ENCODE measurements at regions not wholly inside any gene's neighbourhood (a gene's known extent, or its start where the extent isn't known, plus 50 kb on each side); places are given as distances from the start of the nearest gene placed in this dataset.

- Histone ChIP-seq H3K27me3 (ENCODE audit: low read length) (no peaks in the 10 kb centered on the region), H3K27ac (ENCODE audit: low read length) (peak overlapping the region; percentile 31), H3F3A (ENCODE audit: low read length, unreplicated experiment) (no peaks in the 10 kb centered on the region), H3K4me1 (ENCODE audit: insufficient read depth, low read length) (peaks cover 15% of the 10 kb centered on the region), H3K4me2 (ENCODE audit: low read length) (peak overlapping the region; percentile 33), H3K4me3 (ENCODE audit: low read length) (no peak overlapping the region), H3K9me3 (ENCODE audit: low read length) (no peaks in the 10 kb centered on the region), H3K9me2 (replicated peaks; ENCODE audit: low read length) (no peaks in the 10 kb centered on the region), H3K79me2 (ENCODE audit: low read length) (no peaks in the 10 kb centered on the region), H2AFZ (ENCODE audit: low read length) (no peak overlapping the region), H3K36me3 (ENCODE audit: low read depth, low read length) (no peaks in the 10 kb centered on the region), H3K9ac (ENCODE audit: low read length) (no peak overlapping the region), H4K20me1 (ENCODE audit: low read length) (no peaks in the 10 kb centered on the region)
- POLR2A ChIA-PET (ENCODE audit: unreplicated experiment): interaction anchor here (0.6 to 0.7 kb wide), 4 partner anchors 60 to 130 kb away, joined by 3 to 4 read pairs (median 3); no protein-coding TSS in a partner anchor
- CTCF ChIA-PET: interaction anchor here (0.6 kb wide), 1 partner anchor 199 kb away, joined by 3 read pairs; no protein-coding TSS in a partner anchor
- BruUV-seq (replicated peaks): no TSS peak
- peak; percentile 81 for DNase-seq
- peak; percentile 92 for ATAC-seq
- intact Hi-C loops (cut with micrococcal nuclease): loop anchor here (5.0 kb wide), 1 partner anchor 83 kb away; the partner anchor contains the start of gene ERCC6L2
- no peak for TF ChIP-seq EZH2phosphoT487 (IDR thresholded peaks at IDR 0.05; ENCODE audit: borderline replicate concordance, low read length)
- TF ChIP-seq EZH2 (IDR thresholded peaks at IDR 0.05; ENCODE audit: low read length, unreplicated experiment): no peak
- no peak for TF ChIP-seq CTCF (conservative IDR thresholded peaks at IDR 0.05; ENCODE audit: low read depth, low read length)
Measured at GRCh38 chr9:95793924-95794828, 81.3 kb upstream of the ERCC6L2 start.

- BruUV-seq (replicated peaks): no TSS peak
- no peak for DNase-seq
- intact Hi-C loops (cut with micrococcal nuclease): loop anchor here (5.0 kb wide), 1 partner anchor 86 kb away; the partner anchor contains the start of gene ERCC6L2
- H3F3A ChIP-seq (ENCODE audit: low read length, unreplicated experiment): no peaks in the 10 kb centered on the region
- H3K9ac ChIP-seq (ENCODE audit: low read length): no peak overlapping the region
- no peaks in the 10 kb centered on the region for H3K9me2 ChIP-seq (replicated peaks; ENCODE audit: low read length)
- H3K4me3 ChIP-seq (ENCODE audit: low read length): no peak overlapping the region
- H3K36me3 ChIP-seq (ENCODE audit: low read depth, low read length): no peaks in the 10 kb centered on the region
- ChIA-PET CTCF (no interaction called here), POLR2A (ENCODE audit: unreplicated experiment) (no interaction called here)
- H4K20me1 ChIP-seq (ENCODE audit: low read length): no peaks in the 10 kb centered on the region
- TF ChIP-seq EZH2phosphoT487 (IDR thresholded peaks at IDR 0.05; ENCODE audit: borderline replicate concordance, low read length) (no peak), CTCF (conservative IDR thresholded peaks at IDR 0.05; ENCODE audit: low read depth, low read length) (no peak)
- H3K9me3 ChIP-seq (ENCODE audit: low read length): no peaks in the 10 kb centered on the region
- H3K4me1 ChIP-seq (ENCODE audit: insufficient read depth, low read length): peaks cover 15% of the 10 kb centered on the region
- no peaks in the 10 kb centered on the region for H3K27me3 ChIP-seq (ENCODE audit: low read length)
- H2AFZ ChIP-seq (ENCODE audit: low read length): no peak overlapping the region
- no peak overlapping the region for H3K4me2 ChIP-seq (ENCODE audit: low read length)
- no peaks in the 10 kb centered on the region for H3K79me2 ChIP-seq (ENCODE audit: low read length)
- no peak for ATAC-seq
- no peak overlapping the region for H3K27ac ChIP-seq (ENCODE audit: low read length)
Measured at GRCh38 chr9:95791695-95792094, 83.8 kb upstream of the ERCC6L2 start.

- H3K9me3 ChIP-seq (ENCODE audit: low read length): no peaks in the 10 kb centered on the region
- no peaks in the 10 kb centered on the region for H3F3A ChIP-seq (ENCODE audit: low read length, unreplicated experiment)
- no peak overlapping the region for H3K27ac ChIP-seq (ENCODE audit: low read length)
- no peak overlapping the region for H2AFZ ChIP-seq (ENCODE audit: low read length)
- no peaks in the 10 kb centered on the region for H3K36me3 ChIP-seq (ENCODE audit: low read depth, low read length)
- intact Hi-C loops (cut with micrococcal nuclease): loop anchor here (5.0 kb wide), 1 partner anchor 86 kb away; the partner anchor contains the start of gene ERCC6L2
- no peak for TF ChIP-seq EZH2 (IDR thresholded peaks at IDR 0.05; ENCODE audit: low read length, unreplicated experiment)
- no peak for TF ChIP-seq CTCF (conservative IDR thresholded peaks at IDR 0.05; ENCODE audit: low read depth, low read length)
- no peak for TF ChIP-seq EZH2phosphoT487 (IDR thresholded peaks at IDR 0.05; ENCODE audit: borderline replicate concordance, low read length)
- no peak overlapping the region for H3K4me3 ChIP-seq (ENCODE audit: low read length)
- CTCF ChIA-PET: no interaction called here
- no peaks in the 10 kb centered on the region for H3K79me2 ChIP-seq (ENCODE audit: low read length)
- no peaks in the 10 kb centered on the region for H4K20me1 ChIP-seq (ENCODE audit: low read length)
- no TSS peak for BruUV-seq (replicated peaks)
- no peak for DNase-seq
- POLR2A ChIA-PET (ENCODE audit: unreplicated experiment): no interaction called here
- H3K4me2 ChIP-seq (ENCODE audit: low read length): no peak overlapping the region
- no peaks in the 10 kb centered on the region for H3K27me3 ChIP-seq (ENCODE audit: low read length)
- no peak for ATAC-seq
- peaks cover 15% of the 10 kb centered on the region for H3K4me1 ChIP-seq (ENCODE audit: insufficient read depth, low read length)
- no peak overlapping the region for H3K9ac ChIP-seq (ENCODE audit: low read length)
- H3K9me2 ChIP-seq (replicated peaks; ENCODE audit: low read length): no peaks in the 10 kb centered on the region
Measured at GRCh38 chr9:95791286-95791685, 84.2 kb upstream of the ERCC6L2 start.

Data from PC-3 (cell line).